Renal cortical epithelial cell (primary cell): ENCODE measurements at regions not wholly inside any gene's neighbourhood (a gene's known extent, or its start where the extent isn't known, plus 50 kb on each side); places are given as distances from the start of the nearest gene placed in this dataset.
"Not testable (repeated sequence)": the region's sequence is repeated elsewhere in the genome, so short reads cannot be mapped to it uniquely, and the experiment has no call there.

Experiments
- DNase-seq: peaks from one replicate; pipeline ENCODE4 v3.0.0-alpha.2; 2011; ENCODE audit warnings: low read depth

GRCh38 chr7:67359900-67360299, 363.3 kb downstream of the TYW1 start:
- no peak for DNase-seq

- DNase-seq = no peak
Observed at GRCh38 chr7:67361150-67361549, 364.5 kb downstream of the TYW1 start.

GRCh38 chr7:67364441-67365017, 367.9 kb downstream of the TYW1 start:
- DNase-seq = no peak

- DNase-seq = peak; percentile 54
Observed at GRCh38 chr7:67371429-67372305, 375.0 kb downstream of the TYW1 start.

- DNase-seq = not testable (repeated sequence)
Observed at GRCh38 chr7:67373389-67373788, 376.8 kb downstream of the TYW1 start.

GRCh38 chr7:67375427-67375826, 378.8 kb downstream of the TYW1 start:
- DNase-seq = no peak

GRCh38 chr7:67377939-67378862, 381.6 kb downstream of the TYW1 start:
- peak; percentile 13 for DNase-seq

- DNase-seq = no peak
Observed at GRCh38 chr7:67380326-67380725, 383.7 kb downstream of the TYW1 start.

- DNase-seq = no peak
Observed at GRCh38 chr7:67380858-67381257, 384.2 kb downstream of the TYW1 start.

- no peak for DNase-seq
Observed at GRCh38 chr7:67387851-67388250, 391.2 kb downstream of the TYW1 start.

- no peak for DNase-seq
Observed at GRCh38 chr7:67391168-67391567, 394.5 kb downstream of the TYW1 start.

- DNase-seq = no peak
Observed at GRCh38 chr7:67392596-67393438, 396.2 kb downstream of the TYW1 start.

- DNase-seq = no peak
Observed at GRCh38 chr7:67393903-67394302, 397.3 kb downstream of the TYW1 start.

- DNase-seq = no peak
Observed at GRCh38 chr7:67398916-67399315, 402.3 kb downstream of the TYW1 start.

- no peak for DNase-seq
Observed at GRCh38 chr7:67401492-67401891, 404.9 kb downstream of the TYW1 start.

- no peak for DNase-seq
Observed at GRCh38 chr7:67402280-67402679, 405.6 kb downstream of the TYW1 start.

- no peak for DNase-seq
Observed at GRCh38 chr7:67406976-67407375, 410.3 kb downstream of the TYW1 start.

GRCh38 chr7:67407392-67408071, 410.9 kb downstream of the TYW1 start:
- DNase-seq = no peak

GRCh38 chr7:67408109-67408508, 411.5 kb downstream of the TYW1 start:
- no peak for DNase-seq

- DNase-seq = no peak
Observed at GRCh38 chr7:67413670-67414069, 417.0 kb downstream of the TYW1 start.

- no peak for DNase-seq
Observed at GRCh38 chr7:67414858-67415257, 418.2 kb downstream of the TYW1 start.
